Left renal cortex interstitium (tissue), 4 donors: ENCODE measurements at regions not wholly inside any gene's neighbourhood (a gene's known extent, or its start where the extent isn't known, plus 50 kb on each side); places are given as distances from the start of the nearest gene placed in this dataset.

Source experiments
- DNase-seq, 4 donors: peaks; one replicate each; pipeline ENCODE4 v3.0.0-alpha.2; 2013; ENCODE audit warnings: low read depth in 4 of 4, low spot score in 2 of 4, missing footprints in 1 of 4

- DNase-seq = no peak
These were observed 938.6 kb downstream of the NTRK3 start for GRCh38 chr15:87317900-87318299.

- no peak for DNase-seq
These were observed 944.3 kb downstream of the NTRK3 start for GRCh38 chr15:87312221-87312620.

- DNase-seq = no peak
These were observed 956.4 kb downstream of the NTRK3 start for GRCh38 chr15:87300146-87300545.

- DNase-seq = no peak
These were observed 961.7 kb downstream of the NTRK3 start for GRCh38 chr15:87294854-87295253.

GRCh38 chr15:87293031-87293430 is 963.5 kb downstream of the NTRK3 start:
- DNase-seq = no peak

GRCh38 chr15:87287156-87287555 is 969.4 kb downstream of the NTRK3 start:
- DNase-seq = no peak

GRCh38 chr15:87269566-87269965 is 987.0 kb downstream of the NTRK3 start:
- DNase-seq = no peak

GRCh38 chr15:87268675-87269074 is 987.9 kb downstream of the NTRK3 start:
- no peak for DNase-seq

GRCh38 chr15:87267798-87268197 is 988.7 kb downstream of the NTRK3 start:
- no peak for DNase-seq

- DNase-seq = no peak
These were observed 992.7 kb downstream of the NTRK3 start for GRCh38 chr15:87263871-87264270.

- DNase-seq = no peak
These were observed 993.2 kb downstream of the NTRK3 start for GRCh38 chr15:87263296-87263695.

GRCh38 chr15:87245592-87245991 is 1010.9 kb downstream of the NTRK3 start:
- DNase-seq = no peak

- no peak for DNase-seq
These were observed 1013.1 kb downstream of the NTRK3 start for GRCh38 chr15:87243474-87243873.

- no peak for DNase-seq
These were observed 1016.8 kb downstream of the NTRK3 start for GRCh38 chr15:87239582-87240230.

- DNase-seq = no peak
These were observed 1018.0 kb downstream of the NTRK3 start for GRCh38 chr15:87238451-87239068.

- DNase-seq = no peak
These were observed 1028.1 kb downstream of the NTRK3 start for GRCh38 chr15:87228460-87228859.

- no peak for DNase-seq
These were observed 1028.7 kb downstream of the NTRK3 start for GRCh38 chr15:87227846-87228245.

GRCh38 chr15:87225436-87225835 is 1031.1 kb downstream of the NTRK3 start:
- DNase-seq = no peak

GRCh38 chr15:87224404-87224803 is 1032.1 kb downstream of the NTRK3 start:
- DNase-seq = no peak

GRCh38 chr15:87219650-87220615 is 1036.6 kb downstream of the NTRK3 start:
- DNase-seq = no peak

GRCh38 chr15:87215100-87215499 is 1041.4 kb downstream of the NTRK3 start:
- DNase-seq = no peak
